C4-2B (cell line): ENCODE measurements at regions not wholly inside any gene's neighbourhood (a gene's known extent, or its start where the extent isn't known, plus 50 kb on each side); places are given as distances from the start of the nearest gene placed in this dataset.

Experiments
- CTCF ChIP-seq: fragments of 450-650 bp; conservative IDR thresholded peaks from 2 replicates; pipeline ENCODE4 v1.5.1; 2017; ENCODE audit warnings: mild to moderate bottlenecking
- ZFX ChIP-seq: fragments of 450-650 bp; IDR thresholded peaks from 2 replicates; pipeline ENCODE4 v1.6.1; 2017

GRCh38 chr3:127488740-127489139, 101.8 kb downstream of the TPRA1 start:
- TF ChIP-seq CTCF (no peak), ZFX (no peak)
